GM12892 (cell line): ENCODE measurements at regions not wholly inside any gene's neighbourhood (a gene's known extent, or its start where the extent isn't known, plus 50 kb on each side); places are given as distances from the start of the nearest gene placed in this dataset.

ENCODE experiments used
- POLR2A ChIP-seq: IDR thresholded peaks from 2 replicates; pipeline ENCODE4 v1.6.1; 2011; ENCODE audit warnings: low read depth, low read length, control low read depth
- POLR2AphosphoS5 ChIP-seq: IDR thresholded peaks from 2 replicates; pipeline ENCODE4 v1.6.1; 2011; ENCODE audit warnings: low read depth, low read length, control low read depth
- TAF1 ChIP-seq: IDR thresholded peaks from 2 replicates; pipeline ENCODE4 v1.6.1; 2011; ENCODE audit warnings: low read depth, mild to moderate bottlenecking, control low read depth, low read length, borderline replicate concordance

GRCh38 chr11:110797453-110797852 is 85.2 kb upstream of the ARHGAP20 start:
- no peak for TF ChIP-seq POLR2A
- no peak for TF ChIP-seq TAF1
- TF ChIP-seq POLR2AphosphoS5: no peak
